SK-N-SH (cell line): ENCODE measurements at regions not wholly inside any gene's neighbourhood (a gene's known extent, or its start where the extent isn't known, plus 50 kb on each side); places are given as distances from the start of the nearest gene placed in this dataset.
"Not testable (repeated sequence)": the region's sequence is repeated elsewhere in the genome, so short reads cannot be mapped to it uniquely, and the experiment has no call there.

ENCODE experiments used
- CTCF ChIA-PET: fragments of 300-600, 350-600 bp; formaldehyde crosslinking; extraction: SDS; loops from one replicate; lab custom pipeline; 2021; lab: Yijun Ruan, JAX
- POLR2A ChIA-PET: fragments of 350-600 bp; sonication (Branson Sonifier 250); formaldehyde crosslinking; extraction: SDS; loops from one replicate; lab custom pipeline; 2020; ENCODE audit warnings: antibody characterized with exemption, inconsistent platforms; lab: Yijun Ruan, JAX
- DNase-seq: peaks from one replicate; pipeline ENCODE4 v3.0.0; 2012
- H2AFZ ChIP-seq: fragments of 200-600 bp; sonication (generic); 2 replicates; pipeline ENCODE4 v1.8.1; 2016; ENCODE audit warnings: antibody characterized with exemption, mild to moderate bottlenecking, low read depth
- H3F3A ChIP-seq: fragments of 200-600 bp; sonication (generic); replicated peaks from 2 replicates; pipeline ENCODE3; 2016; ENCODE audit warnings: antibody characterized with exemption, mild to moderate bottlenecking; ENCODE audit not compliant: insufficient read depth
- H3K27ac ChIP-seq, 2 experiments: fragments of 200-500 bp in 1 of 2; fragments of 200-600 bp in 1 of 2; sonication (Bioruptor generic) in 1 of 2; sonication (generic), shearing (Covaris generic) in 1 of 2; 2 replicates each; pipeline versions ENCODE4 v1.5.1 to v1.6.1; 2014 to 2016; ENCODE audit warnings: low read depth in 2 of 2, inconsistent platforms in 1 of 2, low read length in 1 of 2, mild to moderate bottlenecking in 1 of 2, mixed read lengths in 1 of 2
- H3K27me3 ChIP-seq: fragments of 200-600 bp; sonication (generic), shearing (Covaris generic); 2 replicates; pipeline ENCODE4 v1.6.1; 2016; ENCODE audit warnings: mixed run types; ENCODE audit not compliant: insufficient read depth
- H3K36me3 ChIP-seq, 2 experiments: fragments of 200-500 bp in 1 of 2; fragments of 200-600 bp in 1 of 2; sonication (Bioruptor generic) in 1 of 2; sonication (generic) in 1 of 2; replicated peaks in 1 of 2; 2 replicates each; pipeline versions ENCODE3 to v1.5.1; 2014 to 2016; ENCODE audit warnings: low read length in 1 of 2, mild to moderate bottlenecking in 1 of 2; ENCODE audit not compliant: insufficient read depth in 2 of 2, control insufficient read depth in 1 of 2
- H3K4me1 ChIP-seq, 2 experiments: fragments of 200-500 bp in 1 of 2; fragments of 200-600 bp in 1 of 2; sonication (Bioruptor generic) in 1 of 2; sonication (generic), shearing (Covaris generic) in 1 of 2; 2 replicates each; pipeline versions ENCODE4 v1.5.1 to v1.6.1; 2014 to 2016; ENCODE audit warnings: low read depth in 1 of 2, low read length in 1 of 2, mixed run types in 1 of 2; ENCODE audit not compliant: insufficient read depth in 2 of 2, control insufficient read depth in 1 of 2
- H3K4me2 ChIP-seq: fragments of 200-600 bp; sonication (generic), shearing (Covaris generic); 2 replicates; pipeline ENCODE4 v1.6.1; 2017; ENCODE audit warnings: mixed run types
- H3K4me3 ChIP-seq, 2 experiments: fragments of 200-500 bp in 1 of 2; fragments of 200-600 bp in 1 of 2; sonication (Bioruptor generic) in 1 of 2; sonication (generic), shearing (Covaris generic) in 1 of 2; 2 replicates each; pipeline versions ENCODE4 v1.5.1 to v1.8.1; 2014 to 2016; ENCODE audit warnings: low read depth in 2 of 2, inconsistent platforms in 1 of 2, low read length in 1 of 2, mild to moderate bottlenecking in 1 of 2, mixed read lengths in 1 of 2, moderate library complexity in 1 of 2
- H3K79me2 ChIP-seq: fragments of 200-600 bp; sonication (generic); 2 replicates; pipeline ENCODE4 v1.8.1; 2017; ENCODE audit warnings: mild to moderate bottlenecking; ENCODE audit not compliant: insufficient read depth
- H3K9ac ChIP-seq: fragments of 200-600 bp; sonication (generic); 2 replicates; pipeline ENCODE4 v1.6.1; 2017; ENCODE audit warnings: mixed run types
- H3K9me2 ChIP-seq: fragments of 200-600 bp; sonication (generic); 2 replicates; pipeline ENCODE4 v1.6.1; 2017; ENCODE audit warnings: mixed run types
- H3K9me3 ChIP-seq: fragments of 200-600 bp; sonication (generic); 2 replicates; pipeline ENCODE4 v1.6.1; 2017; ENCODE audit warnings: mixed run types, mild to moderate bottlenecking, moderate library complexity
- H4K20me1 ChIP-seq: fragments of 200-600 bp; sonication (generic); 2 replicates; pipeline ENCODE4 v1.6.1; 2017; ENCODE audit warnings: mild to moderate bottlenecking, mixed run types; ENCODE audit not compliant: insufficient read depth
- FOXM1 ChIP-seq: IDR thresholded peaks from 2 replicates; pipeline ENCODE4 v1.4.0; 2012; ENCODE audit warnings: low read depth, mild to moderate bottlenecking
- MXI1 ChIP-seq: IDR thresholded peaks from 2 replicates; pipeline ENCODE4 v1.6.1; 2012; ENCODE audit warnings: mild to moderate bottlenecking, low read depth, low read length, improper control_type of control experiment
- POLR2AphosphoS5 ChIP-seq: IDR thresholded peaks from 2 replicates; pipeline ENCODE4 v1.6.1; 2012; ENCODE audit warnings: low read depth, low read length
- RXRA ChIP-seq: IDR thresholded peaks from 2 replicates; pipeline ENCODE4 v1.4.0; 2012; ENCODE audit warnings: low read depth, mild to moderate bottlenecking, borderline replicate concordance
- SIN3A ChIP-seq: IDR thresholded peaks from 2 replicates; pipeline ENCODE4 v1.6.1; 2012; ENCODE audit warnings: low read depth, mild to moderate bottlenecking, low read length, moderate library complexity, borderline replicate concordance
- TCF12 ChIP-seq: IDR thresholded peaks from 2 replicates; pipeline ENCODE4 v1.4.0; 2012
- YY1 ChIP-seq: IDR thresholded peaks from 2 replicates; pipeline ENCODE4 v1.4.0; 2012; ENCODE audit warnings: low read depth, mild to moderate bottlenecking
- ZBTB33 ChIP-seq: IDR thresholded peaks from 2 replicates; pipeline ENCODE4 v1.4.0; 2012; ENCODE audit warnings: low read depth, borderline replicate concordance
- WGBS: methylation state at CpG from one replicate; pipeline ENCODE4 v1.1.6; 2017; ENCODE audit warnings: low lambda C conversion rate; 5-methylcytosine and 5-hydroxymethylcytosine counted together
- TF ChIP-seq, protein P1 (sequence below): fragments of 150-350 bp; IDR thresholded peaks from 2 replicates; pipeline ENCODE4 v1.6.1; 2016; ENCODE audit warnings: mild to moderate bottlenecking, low read depth, low read length
- TF ChIP-seq, protein P2 (sequence below): IDR thresholded peaks from 2 replicates; pipeline ENCODE4 v1.4.0; 2012; ENCODE audit warnings: low read depth

GRCh38 chr2:187693923-187694322 lies 139.7 kb upstream of the TFPI start (continued):
- TF ChIP-seq RXRA (no peak), SIN3A (no peak), FOXM1 (no peak), YY1 (no peak), MXI1 (no peak), ZBTB33 (no peak), TCF12 (no peak)
- TF ChIP-seq, protein P1, sequence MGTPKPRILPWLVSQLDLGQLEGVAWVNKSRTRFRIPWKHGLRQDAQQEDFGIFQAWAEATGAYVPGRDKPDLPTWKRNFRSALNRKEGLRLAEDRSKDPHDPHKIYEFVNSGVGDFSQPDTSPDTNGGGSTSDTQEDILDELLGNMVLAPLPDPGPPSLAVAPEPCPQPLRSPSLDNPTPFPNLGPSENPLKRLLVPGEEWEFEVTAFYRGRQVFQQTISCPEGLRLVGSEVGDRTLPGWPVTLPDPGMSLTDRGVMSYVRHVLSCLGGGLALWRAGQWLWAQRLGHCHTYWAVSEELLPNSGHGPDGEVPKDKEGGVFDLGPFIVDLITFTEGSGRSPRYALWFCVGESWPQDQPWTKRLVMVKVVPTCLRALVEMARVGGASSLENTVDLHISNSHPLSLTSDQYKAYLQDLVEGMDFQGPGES: no peak
- TF ChIP-seq, protein P2, sequence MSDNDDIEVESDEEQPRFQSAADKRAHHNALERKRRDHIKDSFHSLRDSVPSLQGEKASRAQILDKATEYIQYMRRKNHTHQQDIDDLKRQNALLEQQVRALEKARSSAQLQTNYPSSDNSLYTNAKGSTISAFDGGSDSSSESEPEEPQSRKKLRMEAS: no peak

GRCh38 chr2:187696644-187697043 lies 142.4 kb upstream of the TFPI start:
- H2AFZ ChIP-seq, DNase-seq, H3K79me2 ChIP-seq, H3K27ac ChIP-seq, H3K4me2 ChIP-seq, H3K9me3 ChIP-seq, H3K27me3 ChIP-seq, H3K36me3 ChIP-seq, H3K9ac ChIP-seq, CTCF ChIA-PET, POLR2A ChIA-PET, H3K4me1 ChIP-seq, H3K9me2 ChIP-seq, H4K20me1 ChIP-seq, H3K4me3 ChIP-seq, H3F3A ChIP-seq: not testable (repeated sequence)
- WGBS: 93% methylated on average over 7 of the region's 7 CpGs

- Histone ChIP-seq H3K4me2 (no peak overlapping the region), H3F3A (no peaks in the 10 kb centered on the region), H3K9me3 (no peaks in the 10 kb centered on the region; the same call in 1 of the 2 replicates), H3K79me2 (no peaks in the 10 kb centered on the region), H4K20me1 (no peaks in the 10 kb centered on the region), H3K9ac (no peak overlapping the region), H3K36me3 (no peaks in the 10 kb centered on the region), H2AFZ (no peak overlapping the region), H3K4me1 (no peaks in the 10 kb centered on the region), H3K9me2 (no peaks in the 10 kb centered on the region), H3K27ac (no peak overlapping the region), H3K27me3 (no peaks in the 10 kb centered on the region), H3K4me3 (no peak overlapping the region)
- ChIA-PET POLR2A (no interaction called here), CTCF (no interaction called here)
- no peak for DNase-seq
- no peak for TF ChIP-seq POLR2AphosphoS5
- WGBS: 20% methylated on average over 2 of the region's 2 CpGs
Measured at GRCh38 chr2:187698374-187699110, 144.3 kb upstream of the TFPI start.
